ENCODE measurements at regions not wholly inside any gene's neighbourhood (a gene's known extent, or its start where the extent isn't known, plus 50 kb on each side); places are given as distances from the start of the nearest gene placed in this dataset.
"Not testable (repeated sequence)": the region's sequence is repeated elsewhere in the genome, so short reads cannot be mapped to it uniquely, and the experiment has no call there.

DNA sequence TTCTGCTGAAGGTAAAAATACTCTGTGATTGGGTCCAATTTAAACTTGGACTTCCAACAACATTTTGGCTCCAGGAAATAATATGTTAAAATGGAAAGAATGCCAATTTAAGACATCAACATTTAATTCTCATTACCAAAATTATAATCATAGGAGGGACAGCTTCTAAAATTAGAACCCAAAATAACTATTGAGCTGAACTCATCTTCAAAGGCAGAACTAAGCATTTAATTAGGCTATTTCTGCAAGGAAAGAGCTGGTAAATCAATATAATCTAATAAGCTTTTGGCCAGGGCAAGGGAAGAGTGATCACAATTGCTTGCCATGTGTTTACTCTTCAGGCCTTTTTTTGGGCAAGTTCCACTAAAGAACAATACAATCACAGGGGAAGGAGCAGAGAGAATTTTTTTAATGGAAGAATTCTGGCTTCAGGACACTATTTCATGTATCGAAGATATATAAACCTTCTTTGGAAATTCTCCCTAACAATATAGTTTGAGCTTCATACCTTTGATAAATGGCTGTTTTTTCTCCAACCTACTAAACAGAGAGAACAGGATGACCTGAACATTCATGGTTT, 133.1 kb upstream of the PTBP2 start (continued):
- TF ChIP-seq ZNF318 (IDR thresholded peaks at IDR 0.05; ENCODE audit: borderline replicate concordance in 1 of 2, low read depth in 1 of 2) (no peak), ZNF785 (CRISPR knock-in tag; IDR thresholded peaks at IDR 0.05) (no peak), ETS2 (tag; IDR thresholded peaks at IDR 0.05; ENCODE audit: borderline replicate concordance, poor library complexity, severe bottlenecking) (no peak), SIRT6 (IDR thresholded peaks at IDR 0.05; ENCODE audit: low read depth, low read length) (no peak), CHD4 (IDR thresholded peaks at IDR 0.05; ENCODE audit: insufficient read depth, insufficient replicate concordance, low read depth, low read length, poor library complexity, severe bottlenecking) (no peak), ILF3 (IDR thresholded peaks at IDR 0.05; ENCODE audit: borderline replicate concordance) (no peak), ZFX (CRISPR knock-in tag; IDR thresholded peaks at IDR 0.05) (no peak), PML (IDR thresholded peaks at IDR 0.05; ENCODE audit: low read length) (no peak), PBX2 (CRISPR knock-in tag; IDR thresholded peaks at IDR 0.05; ENCODE audit: low read depth) (no peak), PBX2 (tag; conservative IDR thresholded peaks at IDR 0.05; ENCODE audit: low read depth) (no peak)

DNA sequence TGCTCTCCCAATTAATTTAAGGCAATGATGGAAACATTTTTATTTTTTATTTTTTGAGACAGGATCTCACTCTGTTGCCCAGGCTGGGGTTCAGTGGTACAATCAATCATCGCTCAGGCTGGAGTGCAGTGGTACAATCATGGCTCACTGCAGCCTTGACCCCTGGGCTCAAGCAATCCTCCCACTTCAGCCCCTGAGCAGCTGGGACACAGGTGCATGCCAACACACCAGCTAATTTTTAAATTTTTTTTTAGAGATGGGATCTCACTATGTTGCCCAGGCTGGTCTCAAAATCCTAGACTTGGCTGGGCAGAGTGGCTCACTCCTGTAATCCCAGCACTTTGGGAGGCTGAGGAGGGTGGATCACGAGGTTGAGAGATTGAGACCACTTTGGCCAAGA, 126.1 kb upstream of the PTBP2 start:
- H3K27ac ChIP-seq (ENCODE audit: extremely low read depth, low read depth, low read length); H3K27me3 ChIP-seq (ENCODE audit: control insufficient read depth in 2 of 2, insufficient read depth in 2 of 2, low read length in 2 of 2); H3K9ac ChIP-seq (ENCODE audit: insufficient read depth in 1 of 2, low read depth in 2 of 2, low read length in 2 of 2); H3K36me3 ChIP-seq (ENCODE audit: control insufficient read depth, insufficient read depth, low read length); H3K4me3 ChIP-seq; intact Hi-C loops (cut with micrococcal nuclease); BruUV-seq (replicated peaks); H3K4me1 ChIP-seq (replicated peaks in 1 of 2; ENCODE audit: control insufficient read depth in 2 of 2, insufficient read depth in 2 of 2, low read length in 2 of 2); H3K79me2 ChIP-seq (ENCODE audit: control insufficient read depth, insufficient read depth, low read length); H4K20me1 ChIP-seq (replicated peaks; ENCODE audit: control insufficient read depth, insufficient read depth, low read length); in situ Hi-C loops (cut with MboI); H2AFZ ChIP-seq (ENCODE audit: low read depth, low read length); H3K9me1 ChIP-seq (ENCODE audit: control insufficient read depth, insufficient read depth, low read length); DNase-seq (ENCODE audit: extremely low read depth in 1 of 4, low spot score in 3 of 4); FAIRE-seq; ATAC-seq; CTCF ChIA-PET (ENCODE audit: low intra/inter-chr PET ratio); H3K4me2 ChIP-seq (ENCODE audit: insufficient read depth, low read length); H3K9me3 ChIP-seq (replicated peaks; ENCODE audit: control insufficient read depth, insufficient read depth, low read depth, low read length): not testable (repeated sequence)
- WGBS (ENCODE audit: insufficient coverage, low coverage, missing lambda C conversion rate) = 0% methylated on average over 2 of the region's 2 CpGs
- POLR2A ChIA-PET = interaction anchor here (1.7 kb wide), 1 partner anchor 9 kb away, joined by 3 read pairs; no protein-coding TSS in a partner anchor
